Fibroblast of skin of back (primary cell): ENCODE measurements at regions not wholly inside any gene's neighbourhood (a gene's known extent, or its start where the extent isn't known, plus 50 kb on each side); places are given as distances from the start of the nearest gene placed in this dataset.
"Not testable (repeated sequence)": the region's sequence is repeated elsewhere in the genome, so short reads cannot be mapped to it uniquely, and the experiment has no call there.

Experiments used
- DNase-seq: peaks from one replicate; pipeline ENCODE4 v3.0.0-alpha.2; 2013

- DNase-seq: no peak
Observed at GRCh38 chr5:117010574-117010973, 436.0 kb upstream of the SEMA6A start.

- DNase-seq: no peak
Observed at GRCh38 chr5:116998024-116998423, 423.4 kb upstream of the SEMA6A start.

GRCh38 chr5:116992681-116993080, 418.1 kb upstream of the SEMA6A start:
- no peak for DNase-seq

- peak; percentile 15 for DNase-seq
Observed at GRCh38 chr5:116989995-116990394, 415.4 kb upstream of the SEMA6A start.

GRCh38 chr5:116982035-116982434, 407.4 kb upstream of the SEMA6A start:
- no peak for DNase-seq

GRCh38 chr5:116980581-116980980, 406.0 kb upstream of the SEMA6A start:
- DNase-seq: no peak

- DNase-seq: no peak
Observed at GRCh38 chr5:116976767-116977166, 402.1 kb upstream of the SEMA6A start.

GRCh38 chr5:116971131-116971530, 396.5 kb upstream of the SEMA6A start:
- no peak for DNase-seq

GRCh38 chr5:116970318-116970717, 395.7 kb upstream of the SEMA6A start:
- peak; percentile 32 for DNase-seq

GRCh38 chr5:116964438-116964837, 389.8 kb upstream of the SEMA6A start:
- no peak for DNase-seq

GRCh38 chr5:116961021-116961420, 386.4 kb upstream of the SEMA6A start:
- DNase-seq: no peak

- DNase-seq: no peak
Observed at GRCh38 chr5:116959843-116960242, 385.2 kb upstream of the SEMA6A start.

- peak; percentile 7 for DNase-seq
Observed at GRCh38 chr5:116953251-116953930, 378.8 kb upstream of the SEMA6A start.

GRCh38 chr5:116951219-116951618, 376.6 kb upstream of the SEMA6A start:
- DNase-seq: no peak

GRCh38 chr5:116947691-116948528, 373.3 kb upstream of the SEMA6A start:
- peak; percentile 37 for DNase-seq

GRCh38 chr5:116945613-116946382, 371.2 kb upstream of the SEMA6A start:
- not testable (repeated sequence) for DNase-seq

- DNase-seq: no peak
Observed at GRCh38 chr5:116944183-116944582, 369.6 kb upstream of the SEMA6A start.

- peak; percentile 47 for DNase-seq
Observed at GRCh38 chr5:116942622-116943021, 368.0 kb upstream of the SEMA6A start.

- no peak for DNase-seq
Observed at GRCh38 chr5:116939641-116940040, 365.0 kb upstream of the SEMA6A start.

- DNase-seq: peak; percentile 35
Observed at GRCh38 chr5:116938488-116938887, 363.9 kb upstream of the SEMA6A start.

GRCh38 chr5:116935561-116936162, 361.0 kb upstream of the SEMA6A start:
- DNase-seq: no peak

GRCh38 chr5:116930616-116931015, 356.0 kb upstream of the SEMA6A start:
- DNase-seq: no peak

- no peak for DNase-seq
Observed at GRCh38 chr5:116923344-116923743, 348.7 kb upstream of the SEMA6A start.
